ENCODE measurements at regions not wholly inside any gene's neighbourhood (a gene's known extent, or its start where the extent isn't known, plus 50 kb on each side); places are given as distances from the start of the nearest gene placed in this dataset.

DNA sequence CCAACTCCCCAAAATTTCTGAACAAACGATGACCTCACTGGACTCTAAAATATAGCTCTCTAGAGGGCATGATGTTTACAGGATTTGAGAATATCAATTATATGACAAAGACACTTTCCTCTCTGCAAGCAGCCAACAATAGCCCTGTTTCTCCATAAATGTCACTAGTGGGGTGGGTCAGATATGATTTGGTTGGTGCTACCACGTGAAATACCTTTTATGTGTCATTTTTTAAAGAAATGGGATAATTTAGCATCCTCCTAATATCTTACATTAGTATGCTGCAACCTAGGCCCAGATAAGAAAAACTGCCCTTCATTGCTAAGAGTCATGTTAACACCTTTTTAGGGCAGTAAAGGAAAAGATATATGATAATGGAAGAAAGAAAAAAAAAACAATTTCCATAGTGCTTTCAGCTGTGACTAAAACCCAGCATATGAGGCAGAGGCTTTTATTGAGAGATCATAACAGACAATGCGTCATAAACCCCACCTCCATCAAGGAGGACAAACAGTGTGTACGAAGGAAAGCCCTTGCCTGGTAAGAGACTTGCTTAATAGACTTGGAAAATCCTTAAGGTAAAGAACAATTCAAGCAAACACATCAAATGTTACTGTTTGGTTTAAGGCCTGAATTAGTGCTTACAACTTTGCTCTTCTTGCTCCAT, 372.4 kb upstream of the PAPPA start:
- no peak overlapping the region for H3K4me3 ChIP-seq (ENCODE audit: low read length)
- DNase-seq (ENCODE audit: low read depth), result no peak
- TF ChIP-seq, protein P1, sequence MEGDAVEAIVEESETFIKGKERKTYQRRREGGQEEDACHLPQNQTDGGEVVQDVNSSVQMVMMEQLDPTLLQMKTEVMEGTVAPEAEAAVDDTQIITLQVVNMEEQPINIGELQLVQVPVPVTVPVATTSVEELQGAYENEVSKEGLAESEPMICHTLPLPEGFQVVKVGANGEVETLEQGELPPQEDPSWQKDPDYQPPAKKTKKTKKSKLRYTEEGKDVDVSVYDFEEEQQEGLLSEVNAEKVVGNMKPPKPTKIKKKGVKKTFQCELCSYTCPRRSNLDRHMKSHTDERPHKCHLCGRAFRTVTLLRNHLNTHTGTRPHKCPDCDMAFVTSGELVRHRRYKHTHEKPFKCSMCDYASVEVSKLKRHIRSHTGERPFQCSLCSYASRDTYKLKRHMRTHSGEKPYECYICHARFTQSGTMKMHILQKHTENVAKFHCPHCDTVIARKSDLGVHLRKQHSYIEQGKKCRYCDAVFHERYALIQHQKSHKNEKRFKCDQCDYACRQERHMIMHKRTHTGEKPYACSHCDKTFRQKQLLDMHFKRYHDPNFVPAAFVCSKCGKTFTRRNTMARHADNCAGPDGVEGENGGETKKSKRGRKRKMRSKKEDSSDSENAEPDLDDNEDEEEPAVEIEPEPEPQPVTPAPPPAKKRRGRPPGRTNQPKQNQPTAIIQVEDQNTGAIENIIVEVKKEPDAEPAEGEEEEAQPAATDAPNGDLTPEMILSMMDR (conservative IDR thresholded peaks at IDR 0.05; ENCODE audit: low read length), result no peak

DNA sequence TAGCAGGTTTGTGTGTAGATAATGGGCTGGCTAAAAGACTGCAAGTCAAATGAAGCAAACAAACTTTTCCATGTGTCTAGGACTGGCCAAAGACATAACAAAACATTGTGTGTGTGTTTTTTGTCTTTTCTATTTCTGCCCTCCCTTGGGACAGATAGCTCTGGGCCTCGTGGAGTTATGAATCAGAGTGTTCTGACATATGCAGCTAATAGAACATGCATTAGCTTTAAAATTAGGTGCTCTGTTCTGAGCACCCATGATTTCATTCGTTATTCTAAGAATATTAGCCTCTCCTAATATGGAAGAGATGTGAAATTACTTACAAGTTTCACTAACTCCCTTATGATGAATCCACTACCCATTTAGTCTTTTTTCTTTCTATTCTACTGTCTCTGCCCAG, 367.3 kb upstream of the PAPPA start:
- H3K4me3 ChIP-seq (ENCODE audit: low read length), result no peak overlapping the region
- peak; percentile 37 for DNase-seq (ENCODE audit: low read depth)
- TF ChIP-seq, protein P1 (conservative IDR thresholded peaks at IDR 0.05; ENCODE audit: low read length), result no peak

DNA sequence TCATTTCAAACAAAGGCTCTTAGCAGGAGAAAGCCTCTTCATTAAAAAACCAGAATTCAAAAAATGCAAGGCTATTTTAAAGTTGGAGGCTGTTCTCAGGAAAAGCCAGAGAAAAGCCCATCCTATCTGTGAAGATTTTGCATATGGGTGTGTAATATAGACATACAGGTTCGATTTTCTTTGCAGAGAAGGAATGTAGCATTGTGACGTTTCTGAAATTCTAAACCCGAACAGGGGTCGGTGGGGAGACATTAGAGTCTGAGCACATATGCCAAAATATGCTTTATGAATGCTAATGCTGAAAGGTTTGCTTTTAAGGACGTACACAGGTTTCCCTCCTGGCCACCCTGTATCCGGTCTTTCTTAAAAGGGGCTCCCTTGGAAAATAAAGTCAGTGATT, 363.1 kb upstream of the PAPPA start:
- no peak overlapping the region for H3K4me3 ChIP-seq (ENCODE audit: low read length)
- TF ChIP-seq, protein P1 (conservative IDR thresholded peaks at IDR 0.05; ENCODE audit: low read length), result no peak
- DNase-seq (ENCODE audit: low read depth), result no peak

DNA sequence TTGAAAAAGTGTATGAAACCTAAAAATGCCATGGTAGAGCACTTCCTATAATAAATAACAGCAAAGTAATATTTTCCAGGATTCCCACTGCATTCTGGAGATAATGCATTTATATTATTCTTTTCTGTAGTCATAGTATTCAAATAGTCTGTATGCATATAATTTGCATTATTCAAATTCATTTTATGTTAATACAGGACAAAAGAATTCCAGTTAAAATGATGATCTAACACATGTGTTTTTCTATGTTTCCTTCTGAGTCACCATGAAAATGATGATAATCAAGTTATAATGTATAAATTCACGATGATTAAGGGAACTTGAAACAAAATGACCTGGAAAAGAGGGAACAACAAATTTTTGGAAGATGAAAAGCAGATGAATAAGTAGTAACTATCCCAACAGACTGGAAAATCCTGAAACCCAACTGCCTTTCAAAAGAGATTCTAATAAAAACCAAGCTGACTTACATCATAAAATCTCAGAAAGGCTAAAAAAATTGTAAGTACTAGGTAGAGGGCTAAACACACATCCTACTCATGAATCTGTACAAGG, 358.6 kb upstream of the PAPPA start:
- no peak for DNase-seq (ENCODE audit: low read depth)
- no peak overlapping the region for H3K4me3 ChIP-seq (ENCODE audit: low read length)
- TF ChIP-seq, protein P1 (conservative IDR thresholded peaks at IDR 0.05; ENCODE audit: low read length), result no peak

DNA sequence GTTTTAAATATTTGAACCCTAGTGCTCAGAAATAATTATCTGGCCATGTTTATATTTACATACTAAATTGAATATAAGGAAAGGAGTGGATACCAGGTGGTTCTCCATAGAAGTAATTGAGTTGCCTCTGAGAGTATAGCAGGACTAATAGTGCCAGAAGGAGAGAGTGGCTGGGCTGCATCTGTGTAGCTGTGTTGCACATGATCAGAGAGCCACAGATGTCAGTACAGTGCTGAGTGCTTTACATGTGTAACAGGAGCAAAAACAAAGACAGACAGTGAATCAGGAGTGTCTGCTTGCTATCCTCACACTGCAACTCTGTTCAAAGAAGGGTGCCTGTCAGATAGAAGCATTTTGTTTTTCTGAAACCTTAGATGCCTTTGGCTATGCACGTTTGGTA, 353.9 kb upstream of the PAPPA start:
- TF ChIP-seq, protein P1 (conservative IDR thresholded peaks at IDR 0.05; ENCODE audit: low read length), result no peak
- no peak for DNase-seq (ENCODE audit: low read depth)
- H3K4me3 ChIP-seq (ENCODE audit: low read length), result no peak overlapping the region

DNA sequence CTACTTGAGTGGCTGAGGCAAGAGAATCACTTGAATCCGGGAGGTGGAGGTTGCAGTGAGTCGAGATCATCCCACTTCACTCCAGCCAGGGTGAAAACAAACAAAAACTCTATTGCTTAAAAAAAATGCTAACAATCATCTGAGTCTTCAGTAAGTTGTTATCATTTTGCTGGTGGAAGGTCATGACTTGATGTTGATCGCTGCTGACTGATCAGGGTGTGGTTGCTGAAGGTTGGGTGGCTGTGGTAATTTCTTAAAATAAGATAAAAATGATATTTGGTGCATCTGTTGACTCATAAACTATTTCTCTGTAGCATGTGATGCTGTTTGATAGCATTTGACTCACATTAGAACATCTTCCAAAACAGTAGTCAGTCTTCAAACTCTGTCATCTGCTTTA, 349.4 kb upstream of the PAPPA start:
- TF ChIP-seq, protein P1 (conservative IDR thresholded peaks at IDR 0.05; ENCODE audit: low read length), result no peak
- DNase-seq (ENCODE audit: low read depth), result no peak

DNA sequence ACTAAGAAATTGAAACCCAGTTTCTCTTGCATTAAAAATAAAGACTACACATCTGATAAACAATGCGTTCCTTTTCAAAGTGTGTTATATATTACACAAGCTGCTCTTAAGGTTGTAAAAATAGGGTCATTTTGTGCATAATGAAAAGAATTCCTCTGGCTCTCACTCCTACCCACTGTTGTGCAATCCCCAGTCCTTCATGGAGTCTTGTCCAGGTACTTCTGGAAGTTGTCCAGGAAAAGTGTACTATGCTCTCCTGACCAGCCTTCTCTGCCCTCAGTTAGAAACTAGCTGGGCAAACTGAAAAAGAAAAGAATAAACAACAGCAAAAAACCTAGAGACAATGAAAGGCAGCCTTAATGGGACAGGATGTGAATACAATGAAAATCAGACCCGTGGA, 345.5 kb upstream of the PAPPA start:
- no peak overlapping the region for H3K4me3 ChIP-seq (ENCODE audit: low read length)
- TF ChIP-seq, protein P1 (conservative IDR thresholded peaks at IDR 0.05; ENCODE audit: low read length), result no peak
- no peak for DNase-seq (ENCODE audit: low read depth)

More for the DNA sequence above, 349.4 kb upstream of the PAPPA start:
- no peak overlapping the region for H3K4me3 ChIP-seq (ENCODE audit: low read length)

All from AG10803 (cell line).